Keratinocyte (primary cell): ENCODE measurements at regions not wholly inside any gene's neighbourhood (a gene's known extent, or its start where the extent isn't known, plus 50 kb on each side); places are given as distances from the start of the nearest gene placed in this dataset.

ENCODE experiments used
- DNase-seq: peaks from one replicate; pipeline ENCODE4 v3.0.0-alpha.2; 2011; ENCODE audit warnings: low read depth, missing footprints, low spot score
- FAIRE-seq: peaks from 2 replicates; lab custom pipeline; 2011; peaks lifted over from hg19 to GRCh38; lab: Jason Lieb, UNC
- H2AFZ ChIP-seq: 2 replicates; pipeline ENCODE4 v1.6.0; 2012; ENCODE audit warnings: low read length, control low read depth, inconsistent platforms; ENCODE audit not compliant: control insufficient read depth
- H3K27ac ChIP-seq: 2 replicates; pipeline ENCODE4 v1.5.1; 2011; ENCODE audit warnings: low read length; ENCODE audit not compliant: control insufficient read depth, insufficient read depth
- H3K27me3 ChIP-seq: 3 replicates; pipeline ENCODE4 v1.6.0; 2011; ENCODE audit warnings: low read length; ENCODE audit not compliant: control insufficient read depth, insufficient read depth; ENCODE audit errors: extremely low read depth
- H3K36me3 ChIP-seq, 2 experiments: 2 replicates in 1 of 2; 3 replicates in 1 of 2; pipeline ENCODE4 v1.5.1; 2011; ENCODE audit warnings: low read length in 2 of 2, mild to moderate bottlenecking in 1 of 2; ENCODE audit not compliant: control insufficient read depth in 2 of 2, insufficient read depth in 2 of 2; ENCODE audit errors: extremely low read depth in 1 of 2
- H3K4me1 ChIP-seq: 3 replicates; pipeline ENCODE4 v1.5.1; 2011; ENCODE audit warnings: low read length; ENCODE audit not compliant: control insufficient read depth, insufficient read depth; ENCODE audit errors: extremely low read depth
- H3K4me2 ChIP-seq: 3 replicates; pipeline ENCODE4 v1.6.0; 2011; ENCODE audit warnings: low read depth, low read length; ENCODE audit not compliant: control insufficient read depth, insufficient read depth; ENCODE audit errors: extremely low read depth
- H3K4me3 ChIP-seq, 3 experiments: fragments of 200-600 bp in 1 of 3; sonication (generic) in 1 of 3; 2 replicates in 2 of 3; 3 replicates in 1 of 3; pipeline ENCODE4 v1.5.1; 2011 to 2016; ENCODE audit warnings: low read length in 3 of 3, mild to moderate bottlenecking in 3 of 3, control low read depth in 2 of 3, inconsistent platforms in 1 of 3, low read depth in 1 of 3, mixed read lengths in 1 of 3, mixed run types in 1 of 3, moderate library complexity in 1 of 3; ENCODE audit not compliant: control insufficient read depth in 2 of 3, insufficient read depth in 2 of 3; ENCODE audit errors: extremely low read depth in 1 of 3
- H3K79me2 ChIP-seq: 2 replicates; pipeline ENCODE4 v1.6.0; 2012; ENCODE audit warnings: low read length; ENCODE audit not compliant: control insufficient read depth, insufficient read depth
- H3K9ac ChIP-seq: 3 replicates; pipeline ENCODE4 v1.6.0; 2011; ENCODE audit warnings: low read length; ENCODE audit not compliant: control insufficient read depth, insufficient read depth; ENCODE audit errors: extremely low read depth
- H3K9me1 ChIP-seq: 3 replicates; pipeline ENCODE4 v1.6.0; 2011; ENCODE audit warnings: low read length; ENCODE audit not compliant: control insufficient read depth, insufficient read depth; ENCODE audit errors: extremely low read depth
- H3K9me3 ChIP-seq: 2 replicates; pipeline ENCODE4 v1.5.1; 2012; ENCODE audit warnings: low read depth, low read length; ENCODE audit not compliant: control insufficient read depth
- H4K20me1 ChIP-seq: 3 replicates; pipeline ENCODE4 v1.6.0; 2011; ENCODE audit warnings: low read length; ENCODE audit not compliant: control insufficient read depth, insufficient read depth; ENCODE audit errors: extremely low read depth
- EZH2 ChIP-seq: IDR thresholded peaks from one replicate; pipeline ENCODE4 v1.6.1; 2012; ENCODE audit warnings: inconsistent platforms, mild to moderate bottlenecking, low read length, moderate library complexity
- dilution Hi-C: fragments of 300-500 bp; cut with MboI; formaldehyde crosslinking; loops from one replicate; pipeline ENCODE4 v1.7.0; 2020; ENCODE audit warnings: low sequenced_read_pairs; ENCODE audit not compliant: extremely low pct_ligation_motif_present
- TF ChIP-seq, protein P1 (sequence below), 3 experiments: IDR thresholded peaks in 1 of 3; conservative IDR thresholded peaks in 1 of 3; optimal IDR thresholded peaks in 1 of 3; 2 replicates in 2 of 3; 3 replicates in 1 of 3; pipeline versions ENCODE3 to v1.5.1; 2011; ENCODE audit warnings: low read length in 3 of 3, mild to moderate bottlenecking in 3 of 3, moderate library complexity in 2 of 3, control low read depth in 1 of 3, inconsistent platforms in 1 of 3; ENCODE audit not compliant: insufficient read depth in 2 of 3; ENCODE audit errors: extremely low read depth in 1 of 3

DNA sequence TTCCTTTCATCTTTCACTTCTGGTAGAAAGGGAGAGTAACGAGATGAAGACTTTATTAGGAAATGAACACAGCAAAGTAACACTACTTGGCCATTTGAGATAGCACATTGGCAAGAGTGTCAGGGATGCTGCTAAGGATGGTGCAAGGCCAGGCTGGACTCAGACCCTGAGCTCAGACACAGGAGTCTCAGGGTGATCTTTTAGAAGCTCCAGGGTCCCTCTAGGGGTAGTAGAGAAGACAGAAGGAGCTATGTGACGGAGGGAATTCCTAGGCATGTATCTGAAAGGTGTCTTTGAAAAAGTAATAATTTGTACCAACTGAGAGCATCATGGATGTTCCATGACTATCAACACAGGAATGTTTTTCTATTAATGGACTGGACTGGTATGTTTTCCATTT lies 436.5 kb downstream of the DHX35 start:
- dilution Hi-C loops, result no loop called here
- Histone ChIP-seq H3K36me3 (no peaks in the 10 kb centered on the region), H3K9ac (no peak overlapping the region), H4K20me1 (no peaks in the 10 kb centered on the region), H3K79me2 (no peaks in the 10 kb centered on the region), H3K9me3 (no peaks in the 10 kb centered on the region), H3K4me1 (no peaks in the 10 kb centered on the region), H3K27ac (no peak overlapping the region), H3K4me3 (no peak overlapping the region), H2AFZ (no peak overlapping the region), H3K27me3 (no peaks in the 10 kb centered on the region), H3K4me2 (no peak overlapping the region), H3K9me1 (no peaks in the 10 kb centered on the region)
- no peak for DNase-seq
- TF ChIP-seq, protein P1, sequence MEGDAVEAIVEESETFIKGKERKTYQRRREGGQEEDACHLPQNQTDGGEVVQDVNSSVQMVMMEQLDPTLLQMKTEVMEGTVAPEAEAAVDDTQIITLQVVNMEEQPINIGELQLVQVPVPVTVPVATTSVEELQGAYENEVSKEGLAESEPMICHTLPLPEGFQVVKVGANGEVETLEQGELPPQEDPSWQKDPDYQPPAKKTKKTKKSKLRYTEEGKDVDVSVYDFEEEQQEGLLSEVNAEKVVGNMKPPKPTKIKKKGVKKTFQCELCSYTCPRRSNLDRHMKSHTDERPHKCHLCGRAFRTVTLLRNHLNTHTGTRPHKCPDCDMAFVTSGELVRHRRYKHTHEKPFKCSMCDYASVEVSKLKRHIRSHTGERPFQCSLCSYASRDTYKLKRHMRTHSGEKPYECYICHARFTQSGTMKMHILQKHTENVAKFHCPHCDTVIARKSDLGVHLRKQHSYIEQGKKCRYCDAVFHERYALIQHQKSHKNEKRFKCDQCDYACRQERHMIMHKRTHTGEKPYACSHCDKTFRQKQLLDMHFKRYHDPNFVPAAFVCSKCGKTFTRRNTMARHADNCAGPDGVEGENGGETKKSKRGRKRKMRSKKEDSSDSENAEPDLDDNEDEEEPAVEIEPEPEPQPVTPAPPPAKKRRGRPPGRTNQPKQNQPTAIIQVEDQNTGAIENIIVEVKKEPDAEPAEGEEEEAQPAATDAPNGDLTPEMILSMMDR (optimal IDR thresholded peaks at IDR 0.05 in 1 of 3, IDR thresholded peaks at IDR 0.05 in 1 of 3, conservative IDR thresholded peaks at IDR 0.05 in 1 of 3; ENCODE audit: extremely low read depth in 1 of 3, insufficient read depth in 2 of 3, low read length in 3 of 3), result no peak
- TF ChIP-seq EZH2, result no peak
- no peak for FAIRE-seq

DNA sequence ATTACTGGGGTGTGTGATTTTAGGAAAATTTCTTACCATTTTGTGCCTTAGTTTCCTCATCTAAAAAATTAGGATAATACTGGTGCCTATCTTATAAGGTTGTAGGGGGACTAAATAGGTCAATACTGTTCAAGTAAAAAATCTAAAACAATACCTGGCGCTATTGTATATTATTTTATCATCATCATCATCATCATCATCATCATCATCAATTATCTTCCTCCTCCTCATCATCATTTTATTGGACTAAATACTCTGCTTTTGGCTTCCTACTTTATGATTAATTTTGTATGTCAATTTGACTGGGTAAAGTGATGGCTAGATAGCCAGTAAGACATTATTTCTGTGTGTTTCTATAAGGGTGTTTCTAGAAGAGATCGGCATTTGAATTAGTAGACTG lies 435.5 kb downstream of the DHX35 start:
- FAIRE-seq, result no peak
- Histone ChIP-seq H3K4me1 (no peaks in the 10 kb centered on the region), H3K9me3 (no peaks in the 10 kb centered on the region), H3K9me1 (no peaks in the 10 kb centered on the region), H3K79me2 (no peaks in the 10 kb centered on the region), H3K36me3 (no peaks in the 10 kb centered on the region), H3K4me2 (no peak overlapping the region), H4K20me1 (no peaks in the 10 kb centered on the region), H3K27me3 (no peaks in the 10 kb centered on the region), H3K9ac (no peak overlapping the region), H3K27ac (no peak overlapping the region), H2AFZ (no peak overlapping the region), H3K4me3 (no peak overlapping the region)
- TF ChIP-seq EZH2, result no peak
- TF ChIP-seq, protein P1 (optimal IDR thresholded peaks at IDR 0.05 in 1 of 3, IDR thresholded peaks at IDR 0.05 in 1 of 3, conservative IDR thresholded peaks at IDR 0.05 in 1 of 3; ENCODE audit: extremely low read depth in 1 of 3, insufficient read depth in 2 of 3, low read length in 3 of 3), result no peak
- DNase-seq, result no peak
- dilution Hi-C loops, result no loop called here
